Gastroesophageal sphincter (tissue), 3 donors: ENCODE measurements at regions not wholly inside any gene's neighbourhood (a gene's known extent, or its start where the extent isn't known, plus 50 kb on each side); places are given as distances from the start of the nearest gene placed in this dataset.

ENCODE experiments used
- POLR2A ChIP-seq, 2 donors: fragments of 450-650 bp; IDR thresholded peaks; one replicate each; pipeline ENCODE4 v1.6.1; 2017; ENCODE audit warnings: antibody characterized with exemption in 2 of 2, mild to moderate bottlenecking in 2 of 2, moderate library complexity in 1 of 2
- TF ChIP-seq, protein P1 (sequence below), 4 experiments: fragments of 200-600 bp in 2 of 4; fragments of 450-650 bp in 2 of 4; sonication (generic) in 1 of 4; IDR thresholded peaks; one replicate each; pipeline ENCODE4 v1.5.1; 2017 to 2019; ENCODE audit warnings: antibody characterized with exemption in 4 of 4, mild to moderate bottlenecking in 2 of 4, moderate library complexity in 2 of 4

DNA sequence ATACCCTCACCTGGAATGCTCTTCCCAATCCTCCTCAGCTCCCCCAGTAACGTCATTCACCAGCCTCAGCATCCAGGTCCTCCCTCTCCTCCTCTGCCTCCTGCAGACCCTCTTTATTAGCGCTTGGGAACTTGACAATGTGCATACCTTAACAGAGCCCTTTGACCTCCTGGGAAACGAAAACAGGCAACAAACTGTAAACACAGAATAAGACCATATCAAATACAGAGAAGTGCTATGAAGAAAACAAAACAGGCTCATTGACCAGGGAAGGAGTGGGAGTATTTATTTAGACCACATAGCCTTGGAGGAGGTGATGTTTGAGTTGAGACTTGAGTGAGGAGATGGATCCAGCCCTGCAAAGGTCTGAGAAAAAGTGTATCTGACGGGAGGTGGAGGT lies 107.9 kb upstream of the SLC7A1 start:
- TF ChIP-seq, protein P1, sequence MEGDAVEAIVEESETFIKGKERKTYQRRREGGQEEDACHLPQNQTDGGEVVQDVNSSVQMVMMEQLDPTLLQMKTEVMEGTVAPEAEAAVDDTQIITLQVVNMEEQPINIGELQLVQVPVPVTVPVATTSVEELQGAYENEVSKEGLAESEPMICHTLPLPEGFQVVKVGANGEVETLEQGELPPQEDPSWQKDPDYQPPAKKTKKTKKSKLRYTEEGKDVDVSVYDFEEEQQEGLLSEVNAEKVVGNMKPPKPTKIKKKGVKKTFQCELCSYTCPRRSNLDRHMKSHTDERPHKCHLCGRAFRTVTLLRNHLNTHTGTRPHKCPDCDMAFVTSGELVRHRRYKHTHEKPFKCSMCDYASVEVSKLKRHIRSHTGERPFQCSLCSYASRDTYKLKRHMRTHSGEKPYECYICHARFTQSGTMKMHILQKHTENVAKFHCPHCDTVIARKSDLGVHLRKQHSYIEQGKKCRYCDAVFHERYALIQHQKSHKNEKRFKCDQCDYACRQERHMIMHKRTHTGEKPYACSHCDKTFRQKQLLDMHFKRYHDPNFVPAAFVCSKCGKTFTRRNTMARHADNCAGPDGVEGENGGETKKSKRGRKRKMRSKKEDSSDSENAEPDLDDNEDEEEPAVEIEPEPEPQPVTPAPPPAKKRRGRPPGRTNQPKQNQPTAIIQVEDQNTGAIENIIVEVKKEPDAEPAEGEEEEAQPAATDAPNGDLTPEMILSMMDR (IDR thresholded peaks at IDR 0.05): no peak
- TF ChIP-seq POLR2A (IDR thresholded peaks at IDR 0.05): no peak
